IPS-NIHi7 (cell line): ENCODE measurements at regions not wholly inside any gene's neighbourhood (a gene's known extent, or its start where the extent isn't known, plus 50 kb on each side); places are given as distances from the start of the nearest gene placed in this dataset.

Experiments
- DNase-seq: peaks from one replicate; pipeline ENCODE4 v3.0.0; 2012; ENCODE audit warnings: mixed read lengths; ENCODE audit errors: extremely low spot score

- no peak for DNase-seq
Measured at GRCh38 chrX:4253092-4253491, 539.6 kb upstream of the PRKX start.

DNA sequence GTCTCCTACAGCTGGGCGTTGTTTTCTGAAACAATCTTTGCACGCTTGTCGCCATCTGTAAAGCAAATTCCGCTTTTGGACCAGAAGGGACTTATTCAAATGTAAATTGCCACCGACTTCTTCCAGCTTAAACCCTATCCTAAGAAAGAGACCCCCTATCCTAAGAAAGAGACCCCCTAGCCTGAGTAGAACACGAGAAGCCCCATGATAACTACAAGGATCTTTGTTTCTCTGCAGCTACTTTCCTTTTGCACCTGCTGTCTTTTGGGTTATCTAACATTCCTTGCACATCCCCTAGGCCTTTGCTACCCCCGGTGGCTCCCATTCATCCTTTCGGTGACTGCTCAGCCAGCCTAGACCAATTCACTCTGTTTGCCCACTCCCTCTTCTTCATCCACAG lies 536.0 kb upstream of the PRKX start:
- no peak for DNase-seq

GRCh38 chrX:4243759-4244158 lies 530.3 kb upstream of the PRKX start:
- no peak for DNase-seq

GRCh38 chrX:4240541-4241194 lies 527.2 kb upstream of the PRKX start:
- DNase-seq, result no peak

DNA sequence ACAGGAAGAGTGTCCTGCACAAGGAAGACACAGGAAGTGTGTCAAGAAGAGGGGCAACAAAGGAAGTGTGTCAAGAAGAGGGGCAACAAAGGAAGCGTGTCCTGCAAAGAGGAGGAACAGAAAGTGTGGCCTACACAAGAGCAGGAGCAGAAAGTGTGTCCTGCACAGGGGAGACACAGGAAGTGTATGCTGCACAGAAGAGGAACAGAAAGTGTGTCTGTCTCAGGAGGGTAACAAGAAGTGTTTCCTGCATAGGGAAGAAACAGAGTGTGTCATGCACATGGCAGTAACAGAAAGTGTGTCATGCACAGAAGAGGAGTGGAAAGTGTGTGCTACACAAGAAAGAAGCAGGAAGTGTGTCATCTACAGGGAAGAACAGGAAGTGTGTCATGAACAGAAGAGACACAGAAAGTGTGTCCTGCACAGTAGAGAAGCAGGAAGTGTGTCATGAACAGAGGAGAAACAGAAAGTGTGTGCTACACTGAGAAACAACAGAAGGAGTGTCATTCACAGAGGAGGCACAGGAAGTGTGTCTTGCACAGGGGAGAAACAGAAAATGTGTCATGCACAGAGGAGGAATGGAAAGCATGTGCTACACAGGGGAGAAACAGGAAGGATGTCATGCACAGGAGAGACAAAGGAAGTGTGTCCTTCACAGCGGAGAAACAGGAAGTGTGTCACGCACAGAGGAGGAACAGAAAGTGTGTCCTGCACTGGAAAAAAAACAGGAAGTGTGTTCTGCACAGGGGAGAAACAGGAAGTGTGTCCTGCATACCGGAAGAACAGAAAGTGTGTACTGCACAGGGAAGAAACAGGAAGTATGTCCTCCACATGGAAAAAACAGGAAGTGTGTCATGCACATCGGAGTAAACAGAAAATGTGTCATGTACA lies 526.4 kb upstream of the PRKX start:
- no peak for DNase-seq

- DNase-seq, result no peak
Measured at GRCh38 chrX:4238916-4239315, 525.5 kb upstream of the PRKX start.

DNA sequence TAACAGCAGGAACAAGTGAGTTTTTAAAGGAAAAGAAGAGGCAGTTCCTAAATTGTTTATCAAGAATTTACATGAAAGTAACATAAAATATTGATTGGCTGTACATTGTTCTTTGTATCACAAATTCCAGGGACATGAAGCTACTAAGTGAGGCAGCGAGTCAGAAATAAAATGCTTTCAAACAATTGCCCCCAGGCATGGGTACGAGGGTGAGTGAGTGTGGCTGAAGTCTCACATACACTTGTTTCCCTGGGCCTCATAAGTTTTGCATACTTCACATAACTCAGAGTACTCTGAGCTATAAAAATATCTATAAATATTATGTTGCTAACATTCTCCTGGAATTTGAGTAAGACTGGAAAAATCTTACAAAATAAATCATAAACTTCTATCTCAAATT lies 511.6 kb upstream of the PRKX start:
- DNase-seq, result no peak

DNA sequence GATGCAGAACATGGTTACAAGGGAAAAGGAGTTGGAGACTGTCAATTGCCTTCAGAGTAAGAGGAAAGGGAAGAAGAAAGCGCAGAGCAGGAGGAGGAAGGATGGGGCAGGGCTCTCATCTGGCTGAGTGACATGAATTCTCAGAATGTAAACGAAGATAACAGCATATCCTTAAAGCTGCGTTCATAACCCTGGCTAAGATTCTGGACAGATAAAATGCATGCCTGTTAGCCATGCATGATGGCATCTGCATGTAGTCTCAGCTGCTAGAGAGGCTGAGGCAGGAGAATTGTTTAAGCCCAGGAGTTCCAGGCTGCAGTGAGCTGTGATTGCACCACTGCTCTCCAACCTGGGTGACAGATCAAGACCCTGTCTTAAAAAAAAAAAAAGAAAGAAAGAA lies 493.5 kb upstream of the PRKX start:
- DNase-seq, result no peak

DNA sequence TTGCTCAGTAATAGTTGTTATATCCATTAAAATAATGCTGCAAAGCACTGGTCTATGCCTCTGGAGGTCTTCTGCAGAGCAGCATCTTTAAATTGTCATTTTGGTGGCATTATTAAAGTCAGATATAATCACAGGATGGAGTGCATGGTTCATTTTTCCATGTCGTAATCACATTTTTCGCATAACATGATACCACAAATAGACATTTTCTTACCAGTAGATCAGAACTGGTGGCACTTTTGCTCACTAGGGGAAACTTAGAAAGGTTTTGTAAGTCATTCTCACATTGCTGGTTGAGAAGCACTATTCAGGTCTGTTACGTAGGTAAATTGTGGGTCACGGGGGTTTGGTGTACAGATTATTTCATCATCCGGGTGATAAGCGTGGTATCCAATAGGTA lies 484.5 kb upstream of the PRKX start:
- DNase-seq, result no peak

DNA sequence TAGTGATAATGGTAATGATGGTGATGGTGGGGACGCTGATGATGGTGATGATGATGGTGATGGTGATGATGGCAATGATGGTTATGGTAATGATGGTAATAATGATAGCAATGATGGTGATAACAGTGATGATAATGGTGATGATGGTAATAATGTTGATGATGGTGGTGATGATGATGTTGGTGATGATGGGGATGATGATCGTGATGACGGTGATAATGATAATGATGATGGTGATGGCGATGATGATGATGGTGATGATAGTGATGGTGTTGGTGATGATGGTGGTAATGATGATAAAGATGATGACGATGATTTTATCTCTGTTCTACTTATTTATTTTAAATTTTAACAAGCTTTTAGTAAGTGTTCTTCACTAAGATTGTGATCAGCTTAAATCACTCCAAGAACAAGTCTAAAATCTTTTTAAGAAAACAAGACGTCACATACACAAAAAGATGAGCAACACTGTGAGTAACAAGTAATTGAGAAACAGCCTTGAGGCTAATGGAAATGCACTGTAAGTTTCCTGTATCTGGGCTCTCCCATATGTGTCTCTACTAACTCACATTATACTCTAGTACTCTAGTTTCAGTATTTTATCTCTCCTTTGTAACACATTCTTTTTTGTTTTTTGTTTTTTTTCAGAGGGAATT lies 480.2 kb upstream of the PRKX start:
- no peak for DNase-seq

DNA sequence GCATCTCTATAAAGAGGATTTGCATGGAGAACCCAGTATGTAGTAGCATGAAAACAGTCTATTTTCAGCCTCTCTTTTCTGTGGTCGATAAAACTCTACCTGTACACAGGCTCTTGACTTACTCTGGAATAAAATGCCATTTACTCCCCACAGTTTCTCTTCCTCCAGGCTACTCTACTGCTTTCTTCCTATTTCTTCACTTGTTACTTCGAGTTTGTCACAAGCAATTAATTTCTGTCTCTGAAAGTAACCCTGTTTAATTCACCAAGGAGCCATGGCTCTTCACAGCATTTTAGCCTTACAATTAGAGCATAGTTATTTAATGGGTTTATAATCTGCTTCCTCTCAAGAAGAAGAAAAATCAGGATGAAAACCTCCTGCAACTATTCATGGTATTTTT lies 472.9 kb upstream of the PRKX start:
- no peak for DNase-seq

- no peak for DNase-seq
Measured at GRCh38 chrX:4185086-4185485, 471.6 kb upstream of the PRKX start.

GRCh38 chrX:4182408-4182806 lies 469.0 kb upstream of the PRKX start:
- peak; percentile 33 for DNase-seq

DNA sequence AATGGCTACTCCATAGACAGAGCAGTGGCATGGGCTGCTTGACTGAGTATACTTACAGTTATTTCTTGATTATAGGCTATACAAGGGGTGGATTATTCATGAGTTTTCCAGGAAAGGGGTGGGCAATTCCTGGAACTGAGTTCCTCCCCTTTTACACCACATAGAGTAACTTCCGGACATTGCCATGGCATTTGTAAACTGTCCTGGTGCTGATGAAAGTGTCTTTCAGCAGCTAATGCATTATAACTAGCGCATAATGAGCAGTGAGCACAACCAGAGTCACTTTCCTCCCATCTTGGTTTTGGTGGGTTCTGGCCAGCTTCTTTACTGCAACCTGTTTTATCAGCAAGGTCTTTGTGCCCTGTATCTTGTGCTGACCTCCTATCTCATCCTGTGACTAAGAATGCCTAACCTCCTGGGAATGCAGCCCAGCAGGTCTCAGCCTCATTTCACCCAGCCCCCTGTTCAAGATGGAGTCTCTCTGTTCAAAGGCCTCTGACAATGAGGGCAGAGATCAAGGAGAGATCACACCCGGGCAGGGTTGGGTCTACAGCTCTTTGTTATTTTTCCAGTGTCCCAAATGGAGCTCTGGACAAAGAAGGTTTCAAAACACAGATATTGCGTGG lies 468.4 kb upstream of the PRKX start:
- peak; percentile 41 for DNase-seq

DNA sequence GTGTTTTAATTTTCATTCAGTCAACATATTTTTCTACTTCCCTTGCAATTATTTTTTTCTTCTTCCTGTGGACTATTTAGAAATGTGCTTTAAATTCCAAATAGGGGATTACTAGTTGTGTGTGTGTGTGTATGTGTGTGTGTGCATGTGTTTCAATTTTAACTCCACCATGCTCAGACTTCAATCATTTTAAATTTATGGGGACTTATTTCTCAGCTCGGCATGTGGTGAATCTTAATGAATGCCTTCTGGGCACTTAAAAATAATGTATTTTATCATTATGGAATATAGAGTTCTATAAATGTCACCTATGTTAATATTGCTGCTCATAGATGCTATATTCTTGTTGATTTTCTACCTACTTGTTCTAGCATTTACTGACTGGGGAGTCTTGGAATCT lies 465.6 kb upstream of the PRKX start:
- no peak for DNase-seq

DNA sequence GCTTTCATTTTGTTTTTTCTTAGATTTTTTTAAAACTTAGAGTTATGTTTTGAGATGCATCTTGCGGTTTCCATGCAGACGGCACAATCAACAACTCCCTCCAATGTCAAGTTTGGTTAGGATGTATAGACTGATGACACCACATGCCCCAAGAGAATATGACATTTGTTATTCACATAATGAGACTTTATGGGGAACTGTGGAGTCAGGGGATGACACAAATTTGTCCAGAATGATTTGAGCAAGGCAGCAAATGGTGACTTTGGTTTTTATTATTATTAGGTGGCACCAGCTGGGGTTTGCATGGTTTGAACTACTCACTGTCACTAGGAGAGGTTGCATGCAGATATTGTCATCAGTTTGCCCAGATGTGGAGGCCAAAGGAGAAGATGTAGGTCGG lies 461.8 kb upstream of the PRKX start:
- no peak for DNase-seq

GRCh38 chrX:4173743-4174142 lies 460.3 kb upstream of the PRKX start:
- DNase-seq, result no peak

GRCh38 chrX:4151798-4152197 lies 438.3 kb upstream of the PRKX start:
- DNase-seq, result no peak

DNA sequence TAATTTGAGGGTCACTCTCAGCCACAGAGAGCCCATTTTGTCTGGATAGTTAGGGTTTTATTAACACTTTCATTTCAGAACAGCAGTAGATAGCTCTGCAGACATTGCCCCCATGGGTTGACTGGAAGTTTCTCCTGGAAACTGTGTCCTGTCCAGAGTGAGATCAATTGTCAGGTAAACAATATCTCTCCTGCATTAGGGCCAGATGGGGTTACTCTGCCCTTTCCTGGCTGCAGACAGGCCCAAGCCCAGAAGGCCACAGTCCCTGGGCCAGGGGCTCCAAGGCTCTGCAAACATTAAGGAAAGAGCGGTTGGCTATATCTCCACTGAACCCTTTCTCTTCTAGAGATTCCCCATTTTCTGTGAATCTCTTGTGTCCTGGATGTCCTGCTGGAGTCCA lies 436.8 kb upstream of the PRKX start:
- no peak for DNase-seq

- DNase-seq, result no peak
Measured at GRCh38 chrX:4129626-4130025, 416.2 kb upstream of the PRKX start.

DNA sequence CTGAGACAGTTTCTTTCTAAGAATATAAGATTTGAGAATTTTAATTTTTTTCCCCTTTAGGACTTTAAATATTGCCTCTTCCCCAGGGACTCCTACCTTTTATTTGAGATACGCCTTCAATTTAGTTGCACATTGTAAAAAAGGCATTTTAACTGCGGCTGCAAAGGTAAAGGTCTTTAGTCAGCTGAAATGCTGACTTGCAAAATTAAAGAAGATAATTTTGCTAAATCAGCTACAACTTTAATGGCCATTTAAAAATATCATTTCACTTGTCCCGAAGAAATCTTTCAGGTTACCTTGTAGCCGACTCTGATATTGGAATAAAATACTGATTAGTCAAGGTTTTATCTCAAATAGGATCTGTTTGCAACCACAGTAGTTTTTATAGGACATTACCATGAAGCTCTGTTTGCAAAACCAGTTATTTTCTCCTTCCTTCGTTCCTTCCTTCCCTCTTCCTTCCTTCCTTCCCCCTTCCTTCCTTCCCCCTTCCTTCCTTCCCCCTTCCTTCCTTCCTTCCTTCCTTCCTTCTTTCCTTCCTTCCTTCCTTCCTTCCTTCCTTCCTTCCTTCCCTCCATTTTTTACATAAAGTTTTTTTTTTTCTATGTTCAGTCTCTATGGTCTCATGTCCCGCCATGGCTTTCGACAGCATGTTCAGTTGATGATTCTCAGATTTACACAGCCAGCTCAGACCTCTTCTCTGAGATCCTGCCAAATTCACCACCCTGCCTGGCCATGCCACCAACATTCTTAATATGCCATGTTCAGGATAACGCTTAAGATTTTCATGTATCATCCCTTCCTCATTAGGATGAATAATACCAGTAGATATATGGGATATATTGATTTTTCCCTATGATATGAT lies 405.4 kb upstream of the PRKX start:
- no peak for DNase-seq
